GM12891 (cell line): ENCODE measurements at regions not wholly inside any gene's neighbourhood (a gene's known extent, or its start where the extent isn't known, plus 50 kb on each side); places are given as distances from the start of the nearest gene placed in this dataset.

Experiments used
- POLR2A ChIP-seq: IDR thresholded peaks from 2 replicates; pipeline ENCODE4 v1.6.1; 2011; ENCODE audit warnings: low read depth, low read length, control low read depth
- POLR2AphosphoS5 ChIP-seq: IDR thresholded peaks from 2 replicates; pipeline ENCODE4 v1.6.1; 2011; ENCODE audit warnings: low read depth, low read length, control low read depth
- TAF1 ChIP-seq: IDR thresholded peaks from 2 replicates; pipeline ENCODE4 v1.6.1; 2011; ENCODE audit warnings: low read depth, low read length, control low read depth

- TF ChIP-seq POLR2A (no peak), POLR2AphosphoS5 (no peak), TAF1 (no peak)
Measured at GRCh38 chr17:83018658-83019193, 60.7 kb upstream of the METRNL start.
